HT-29 (cell line): ENCODE measurements at regions not wholly inside any gene's neighbourhood (a gene's known extent, or its start where the extent isn't known, plus 50 kb on each side); places are given as distances from the start of the nearest gene placed in this dataset.
"Not testable (repeated sequence)": the region's sequence is repeated elsewhere in the genome, so short reads cannot be mapped to it uniquely, and the experiment has no call there.

Experiments
- DNase-seq: peaks from one replicate; pipeline ENCODE4 v3.0.0-alpha.2; 2015; ENCODE audit warnings: low spot score

GRCh38 chr2:57493966-57494365 is 552.6 kb upstream of the VRK2 start:
- DNase-seq = not testable (repeated sequence)

DNA sequence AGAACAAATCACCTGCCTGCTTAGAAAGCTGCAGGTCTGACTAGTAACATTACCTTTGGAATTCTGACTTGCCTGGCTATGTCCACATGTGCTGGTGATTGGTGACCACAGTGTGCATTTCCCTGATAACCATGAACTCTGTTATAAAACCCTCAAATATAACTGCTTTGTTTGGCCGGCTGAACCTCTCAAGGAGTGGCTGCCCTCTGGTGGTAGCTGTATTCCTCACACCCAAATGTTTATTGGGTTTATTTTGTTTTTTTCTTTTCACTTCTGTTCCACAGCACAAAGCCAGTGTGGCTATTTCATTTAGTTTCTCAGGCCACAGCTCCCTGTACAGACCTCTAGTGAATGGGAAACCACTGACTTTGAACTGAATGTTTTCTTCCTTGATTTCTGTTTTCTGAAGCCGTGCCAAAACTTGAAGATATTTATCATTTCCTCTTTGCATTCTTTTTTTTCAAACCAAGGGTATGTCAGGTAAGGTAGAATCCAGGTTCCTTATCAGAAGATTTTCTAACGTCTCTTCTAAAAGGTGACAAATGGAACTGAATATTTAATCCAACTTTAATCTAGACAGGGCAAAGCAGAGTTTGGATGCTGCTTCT is 549.0 kb upstream of the VRK2 start:
- peak; percentile 75 for DNase-seq

GRCh38 chr2:57504787-57505186 is 541.8 kb upstream of the VRK2 start:
- DNase-seq = no peak

DNA sequence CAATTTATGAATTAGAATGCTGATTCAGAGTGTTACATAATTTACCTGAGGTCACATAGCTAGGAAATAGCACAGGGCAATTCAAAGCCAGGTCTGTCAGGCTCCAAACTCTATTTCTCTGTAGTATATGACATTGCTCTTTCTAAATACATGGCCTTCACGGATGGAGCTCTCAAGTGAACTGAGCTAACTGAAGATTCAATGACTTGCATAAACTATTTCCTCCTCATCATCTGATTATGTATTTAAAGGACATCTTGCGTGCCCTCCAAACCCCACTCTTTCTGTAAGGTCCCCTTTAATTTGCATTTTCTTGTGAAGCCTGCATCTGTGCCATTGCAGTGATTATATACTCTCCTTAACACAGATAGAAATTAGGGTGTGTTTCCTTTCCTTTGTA is 537.4 kb upstream of the VRK2 start:
- no peak for DNase-seq

DNA sequence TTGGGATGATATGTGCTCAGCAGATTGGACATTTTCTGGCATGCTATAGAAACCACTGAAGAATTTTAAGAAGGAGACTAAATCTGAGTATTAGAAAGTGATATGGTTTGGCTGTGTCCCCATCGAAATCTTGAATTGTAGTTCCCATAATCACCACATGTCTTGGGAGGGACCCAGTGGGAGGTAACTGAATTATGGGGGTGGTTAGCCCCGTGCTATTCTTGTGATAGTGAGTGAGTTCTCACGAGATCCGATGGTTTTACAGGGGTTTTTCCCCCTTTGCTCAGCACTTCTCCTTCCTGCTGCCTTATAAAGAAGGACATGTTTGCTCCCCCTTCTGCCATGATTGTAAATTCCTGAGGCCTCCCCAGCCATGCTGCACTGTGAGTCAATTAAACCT is 535.9 kb upstream of the VRK2 start:
- peak; percentile 5 for DNase-seq

DNA sequence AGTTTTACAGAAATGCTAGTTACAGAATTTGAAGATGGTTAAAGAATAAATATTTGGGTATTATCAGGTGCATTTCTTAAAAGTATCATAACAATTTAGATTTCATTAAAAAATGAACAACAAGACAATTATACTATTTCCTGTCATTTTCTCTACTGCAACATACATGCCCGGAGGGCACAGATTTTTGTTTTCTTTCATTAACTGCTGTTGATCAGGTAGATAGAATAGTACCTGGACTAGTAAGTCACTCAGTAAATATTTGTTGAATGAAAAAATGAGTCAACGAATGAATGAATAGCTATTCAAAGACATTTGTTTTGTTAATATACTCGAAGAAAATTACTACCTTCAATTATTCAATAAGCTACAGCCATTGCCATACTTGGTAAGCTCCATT is 531.2 kb upstream of the VRK2 start:
- no peak for DNase-seq

- peak; percentile 46 for DNase-seq
Observed at GRCh38 chr2:57516698-57517340, 529.8 kb upstream of the VRK2 start.

DNA sequence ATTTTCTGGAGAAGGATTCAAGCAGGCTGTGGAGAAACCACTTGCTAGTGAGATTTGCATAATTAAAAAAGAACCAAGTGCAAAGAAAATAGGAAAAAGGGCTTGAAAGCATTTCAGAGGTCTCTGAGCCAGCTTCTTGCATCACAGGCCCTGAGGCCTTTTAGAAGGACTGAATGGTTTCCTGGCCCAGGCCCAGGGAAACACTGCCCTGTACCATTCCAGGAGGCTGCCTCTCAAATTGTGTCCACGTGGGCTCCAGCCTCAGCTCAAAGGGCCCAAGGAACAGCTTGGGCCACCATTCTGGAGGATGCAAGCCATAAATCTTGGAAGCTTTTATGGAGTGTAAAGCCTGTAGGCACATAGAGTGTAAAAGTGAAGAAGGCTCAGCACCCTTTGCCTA is 523.3 kb upstream of the VRK2 start:
- no peak for DNase-seq

DNA sequence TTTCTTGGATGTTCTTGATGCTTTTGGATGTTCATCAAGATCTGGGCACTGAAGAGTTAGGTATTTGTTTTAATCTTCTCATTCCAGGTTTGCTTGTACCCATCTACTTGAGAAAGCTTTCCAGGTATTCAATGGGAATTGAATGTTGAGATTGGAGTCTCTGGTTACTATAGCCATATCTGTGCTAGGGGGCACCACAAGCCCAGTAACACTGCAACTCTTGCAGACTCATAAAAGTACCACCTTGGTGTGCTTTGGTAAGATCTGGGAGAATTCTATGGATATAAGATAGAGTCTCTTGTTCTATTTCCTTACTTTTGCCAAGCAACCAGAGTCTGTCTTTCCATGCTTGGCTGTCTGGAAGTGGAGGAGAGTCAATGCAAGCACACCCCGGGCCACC is 518.9 kb upstream of the VRK2 start:
- no peak for DNase-seq

DNA sequence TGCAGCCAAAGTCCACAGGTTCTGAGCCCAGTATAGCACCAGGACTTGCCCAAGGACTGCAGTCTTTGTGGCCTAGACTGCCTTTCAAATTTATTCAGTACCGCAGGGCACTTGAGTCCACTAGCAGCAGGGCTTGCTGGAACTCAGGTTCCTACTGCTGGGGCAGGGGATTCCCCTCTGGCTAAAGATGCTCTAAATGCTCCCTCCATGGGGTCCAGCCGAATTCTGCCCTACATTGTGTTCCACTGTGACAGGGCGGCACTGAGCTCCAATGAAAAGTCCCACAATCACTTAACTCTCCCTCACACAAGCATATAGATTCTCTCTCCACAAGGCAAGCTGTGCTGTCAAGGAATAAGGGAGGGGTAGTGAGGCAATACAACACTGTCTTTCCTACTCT is 518.1 kb upstream of the VRK2 start:
- no peak for DNase-seq

DNA sequence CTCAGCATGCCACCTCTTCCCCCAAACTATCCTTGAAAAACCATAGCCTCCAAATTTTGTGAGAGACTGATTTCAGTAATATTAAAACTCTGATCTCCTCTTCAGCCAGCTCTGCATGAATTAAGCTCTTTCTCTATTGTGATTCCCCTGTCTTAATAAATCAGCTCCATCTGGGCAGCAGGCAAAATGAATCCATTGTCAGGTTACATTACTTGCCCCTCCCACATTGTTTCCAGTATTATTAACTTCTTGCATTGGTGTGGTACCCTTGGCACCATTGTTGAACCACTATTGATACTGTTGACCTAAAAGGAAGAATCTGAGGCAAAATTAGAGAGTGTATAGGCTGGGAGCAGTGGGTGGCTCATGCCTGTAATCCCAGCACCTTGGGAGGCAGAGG is 512.2 kb upstream of the VRK2 start:
- no peak for DNase-seq

- no peak for DNase-seq
Observed at GRCh38 chr2:57536535-57537231, 509.9 kb upstream of the VRK2 start.

GRCh38 chr2:57539761-57540160 is 506.8 kb upstream of the VRK2 start:
- no peak for DNase-seq

GRCh38 chr2:57542081-57542480 is 504.5 kb upstream of the VRK2 start:
- no peak for DNase-seq

DNA sequence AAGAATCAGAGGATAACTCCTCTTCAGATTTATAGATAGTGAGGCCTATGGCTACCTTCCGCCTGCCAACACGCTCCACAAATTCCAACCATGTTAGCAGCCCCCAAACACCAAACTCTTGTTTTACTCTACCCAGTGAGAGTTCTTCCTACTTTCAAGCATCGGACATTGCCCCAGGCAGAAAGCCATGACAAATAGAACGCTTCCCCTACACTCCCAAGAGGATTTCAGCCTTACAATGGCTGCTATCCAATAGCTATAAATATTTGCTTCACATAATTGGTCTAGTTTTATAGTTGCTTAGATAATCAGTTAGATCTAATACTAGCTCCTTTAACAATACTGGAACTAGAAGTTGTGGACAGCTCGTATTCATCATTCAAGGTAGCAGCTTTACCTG is 503.4 kb upstream of the VRK2 start:
- DNase-seq = no peak

DNA sequence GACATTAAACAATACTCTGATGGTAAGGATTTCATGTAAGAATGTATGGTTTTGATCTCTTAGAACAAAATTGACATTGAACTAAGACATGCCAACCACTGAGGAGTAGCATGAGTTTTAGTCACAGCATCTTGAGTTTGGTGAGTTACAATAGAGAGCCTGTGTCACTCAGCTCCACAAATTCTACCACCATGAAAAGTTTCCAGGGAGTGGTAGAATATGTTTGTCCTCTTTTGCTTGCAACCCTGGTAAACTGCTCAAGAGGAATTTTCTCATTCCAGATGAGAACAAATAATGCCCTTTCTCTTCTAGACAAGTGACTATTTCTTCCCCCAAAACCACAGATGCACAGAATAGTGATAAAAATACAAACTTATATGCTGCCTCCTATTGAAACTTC is 502.0 kb upstream of the VRK2 start:
- no peak for DNase-seq

- no peak for DNase-seq
Observed at GRCh38 chr2:57546478-57546877, 500.1 kb upstream of the VRK2 start.

DNA sequence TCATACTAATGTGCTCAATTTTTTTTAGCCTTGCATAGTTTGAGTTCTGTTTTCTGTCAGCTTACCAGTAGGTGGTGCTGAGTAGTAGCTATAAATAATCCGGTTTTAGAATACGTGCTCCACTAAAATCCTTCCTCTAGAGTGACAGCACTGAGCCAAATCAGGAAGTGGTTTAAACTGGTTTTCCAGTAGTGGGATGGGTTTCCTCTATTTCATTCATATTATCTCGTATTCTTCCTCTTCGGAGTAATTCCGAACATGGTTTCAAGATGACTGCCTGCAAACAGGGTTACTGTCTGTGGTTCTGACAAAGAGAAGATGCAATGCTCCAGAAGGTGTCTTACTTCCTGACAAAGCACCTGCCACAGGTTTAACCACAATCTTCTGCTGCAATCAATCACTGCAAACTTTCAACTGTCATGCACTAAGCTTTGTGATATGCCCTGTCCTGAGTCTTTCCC is 496.9 kb upstream of the VRK2 start:
- DNase-seq = peak; percentile 29

GRCh38 chr2:57550912-57551311 is 495.7 kb upstream of the VRK2 start:
- no peak for DNase-seq

- no peak for DNase-seq
Observed at GRCh38 chr2:57552885-57553284, 493.7 kb upstream of the VRK2 start.

- DNase-seq = no peak
Observed at GRCh38 chr2:57554348-57554747, 492.3 kb upstream of the VRK2 start.

GRCh38 chr2:57558312-57558711 is 488.3 kb upstream of the VRK2 start:
- no peak for DNase-seq

DNA sequence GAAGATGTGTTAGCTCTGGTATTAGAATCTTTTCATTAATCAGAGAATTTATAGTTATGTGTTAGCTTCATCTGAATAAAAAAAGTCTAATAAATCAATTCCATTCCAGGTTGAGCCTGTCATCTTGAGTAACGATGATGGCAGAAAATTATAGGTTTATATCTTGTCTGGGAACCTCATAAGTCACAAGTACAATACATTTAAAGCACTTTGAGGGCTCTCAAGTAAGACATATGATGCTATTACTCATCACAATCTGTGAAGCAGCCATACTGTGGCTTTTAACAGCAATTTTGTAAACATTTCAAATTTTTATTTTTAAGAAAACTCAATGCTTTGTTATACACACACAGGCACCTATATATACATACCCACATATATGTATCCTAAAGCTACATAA is 484.1 kb upstream of the VRK2 start:
- DNase-seq = no peak
